ENCODE measurements at regions not wholly inside any gene's neighbourhood (a gene's known extent, or its start where the extent isn't known, plus 50 kb on each side); places are given as distances from the start of the nearest gene placed in this dataset.
"Not testable (repeated sequence)": the region's sequence is repeated elsewhere in the genome, so short reads cannot be mapped to it uniquely, and the experiment has no call there.

DNA sequence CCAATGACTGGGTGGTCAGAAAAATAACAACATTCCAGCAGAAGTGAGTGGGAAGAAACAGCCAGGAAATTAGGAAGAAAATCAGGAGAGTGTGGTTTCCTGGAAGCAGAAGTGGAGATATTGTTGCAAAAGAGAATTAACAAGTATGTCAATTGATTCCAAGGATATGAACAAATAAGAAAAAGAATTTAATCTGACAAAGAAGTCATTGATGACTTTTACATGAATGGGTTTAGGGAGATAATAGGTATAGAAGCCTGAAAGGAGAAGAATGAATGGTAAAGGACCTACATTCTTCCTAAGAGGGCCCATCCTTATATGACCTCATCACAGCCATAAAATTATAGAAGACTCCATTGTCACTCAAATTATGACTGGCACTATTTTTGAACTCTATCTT, 1440.1 kb downstream of the OTOL1 start:
- Mint-ChIP-seq H3K36me3 (no peaks in the 10 kb centered on the region), H3K4me3 (no peak overlapping the region), H3K9me3 (peaks cover 0 to 38% (median 10%) of the 10 kb centered on the region in 9 donors), H3K27ac (no peak overlapping the region), H3K4me1 (no peaks in the 10 kb centered on the region), H3K27me3 (no peaks in the 10 kb centered on the region)
- POLR2A ChIA-PET: no interaction called here
- ATAC-seq (no peak), DNase-seq (no peak)

DNA sequence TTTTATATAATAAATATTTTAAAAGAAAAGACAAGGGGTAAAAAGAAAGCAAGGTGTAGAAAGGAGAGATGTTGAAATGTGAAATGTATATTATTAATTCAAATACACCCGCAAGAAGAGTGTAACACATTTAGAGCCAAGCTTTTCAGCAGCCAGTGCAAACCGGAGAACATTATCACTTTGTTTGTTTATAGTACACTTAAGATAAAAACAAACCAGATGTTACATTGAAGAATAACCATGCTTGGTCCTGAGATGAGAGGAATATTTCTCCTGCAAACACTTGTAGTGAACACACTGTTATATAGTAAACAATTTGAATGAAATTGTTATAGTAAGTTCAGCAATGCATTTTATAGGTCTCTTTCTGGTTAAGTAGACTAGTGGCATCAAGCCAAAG, 1441.5 kb downstream of the OTOL1 start:
- H3K36me3 Mint-ChIP-seq: no peaks in the 10 kb centered on the region
- H3K4me1 Mint-ChIP-seq: no peaks in the 10 kb centered on the region
- no peak overlapping the region for H3K27ac Mint-ChIP-seq
- ATAC-seq (no peak), DNase-seq (no peak)
- POLR2A ChIA-PET: no interaction called here
- no peak overlapping the region for H3K4me3 Mint-ChIP-seq
- peaks cover 0 to 34% (median 11%) of the 10 kb centered on the region in 9 donors for H3K9me3 Mint-ChIP-seq
- H3K27me3 Mint-ChIP-seq: no peaks in the 10 kb centered on the region

DNA sequence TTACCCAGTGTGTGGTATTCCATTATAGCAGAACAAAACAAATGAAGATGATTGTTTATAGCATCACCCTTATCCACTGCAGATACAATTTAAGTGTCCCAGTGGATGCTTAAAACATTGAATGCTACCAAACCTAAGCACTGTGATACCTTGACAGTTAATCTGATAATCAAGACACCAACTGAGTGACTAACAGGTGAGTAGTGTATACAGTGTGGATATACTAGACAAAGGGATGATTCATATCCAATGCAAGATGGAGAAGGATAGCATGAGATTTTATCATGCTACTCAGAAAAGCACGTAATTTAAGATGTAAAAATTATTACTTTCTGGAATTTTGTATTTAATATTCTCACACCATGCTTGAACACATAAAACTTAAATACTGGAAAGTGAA, 1449.0 kb downstream of the OTOL1 start:
- H3K4me1 Mint-ChIP-seq: no peaks in the 10 kb centered on the region
- DNase-seq (no peak), ATAC-seq (no peak)
- H3K9me3 Mint-ChIP-seq: peaks cover 4 to 21% (median 14%) of the 10 kb centered on the region in 9 donors
- POLR2A ChIA-PET: no interaction called here
- no peaks in the 10 kb centered on the region for H3K36me3 Mint-ChIP-seq
- no peak overlapping the region for H3K4me3 Mint-ChIP-seq
- H3K27ac Mint-ChIP-seq: no peak overlapping the region
- no peaks in the 10 kb centered on the region for H3K27me3 Mint-ChIP-seq

DNA sequence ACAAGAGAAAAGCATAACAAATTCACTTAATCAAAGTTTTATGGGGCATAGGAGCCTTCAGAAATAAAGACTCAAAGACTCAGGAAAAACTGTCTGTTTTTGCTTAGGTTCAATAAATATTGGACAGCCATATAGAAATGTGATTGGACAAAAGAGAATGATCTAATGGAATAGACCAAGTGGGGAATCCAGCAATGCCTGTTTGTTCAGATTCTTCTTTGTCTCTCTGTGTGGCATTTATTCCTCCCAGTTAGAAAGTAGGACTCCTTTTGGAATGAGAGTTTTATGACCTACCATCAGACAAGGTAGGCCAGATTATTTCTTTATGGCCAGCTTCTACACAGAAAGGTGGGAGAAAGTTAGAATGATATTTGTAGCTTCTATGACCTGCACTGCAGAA, 1460.1 kb downstream of the OTOL1 start:
- H3K4me3 Mint-ChIP-seq: no peak overlapping the region
- H3K36me3 Mint-ChIP-seq: no peaks in the 10 kb centered on the region
- POLR2A ChIA-PET: no interaction called here
- H3K27me3 Mint-ChIP-seq: no peaks in the 10 kb centered on the region
- no peak for ATAC-seq
- no peak for DNase-seq
- H3K27ac Mint-ChIP-seq: no peak overlapping the region
- H3K4me1 Mint-ChIP-seq: no peaks in the 10 kb centered on the region
- peaks cover 2 to 24% (median 10%) of the 10 kb centered on the region in 9 donors for H3K9me3 Mint-ChIP-seq

DNA sequence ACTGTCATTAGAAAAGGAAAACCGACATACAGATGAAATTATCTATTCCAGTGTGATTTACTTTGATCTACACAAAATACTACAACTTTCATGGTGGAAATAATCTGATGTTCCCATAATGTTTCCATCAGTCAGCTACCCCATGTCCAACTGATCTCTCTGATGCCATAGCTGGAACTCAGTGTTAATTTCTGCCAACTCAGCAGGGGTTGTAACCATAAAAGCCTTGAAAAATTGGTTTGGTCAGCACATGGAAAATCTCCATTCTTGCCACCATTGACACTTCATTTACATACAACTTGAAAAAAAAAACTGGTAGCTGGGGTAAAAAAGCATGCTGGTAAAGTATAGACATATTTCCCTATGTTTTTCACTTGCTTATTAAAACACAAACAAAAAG, 1463.7 kb downstream of the OTOL1 start:
- no peak overlapping the region for H3K27ac Mint-ChIP-seq
- H3K27me3 Mint-ChIP-seq: no peaks in the 10 kb centered on the region
- POLR2A ChIA-PET: no interaction called here
- DNase-seq (no peak), ATAC-seq (no peak)
- H3K9me3 Mint-ChIP-seq: peaks cover 0 to 23% (median 7%) of the 10 kb centered on the region in 9 donors
- no peak overlapping the region for H3K4me3 Mint-ChIP-seq
- H3K4me1 Mint-ChIP-seq: no peaks in the 10 kb centered on the region
- H3K36me3 Mint-ChIP-seq: no peaks in the 10 kb centered on the region

DNA sequence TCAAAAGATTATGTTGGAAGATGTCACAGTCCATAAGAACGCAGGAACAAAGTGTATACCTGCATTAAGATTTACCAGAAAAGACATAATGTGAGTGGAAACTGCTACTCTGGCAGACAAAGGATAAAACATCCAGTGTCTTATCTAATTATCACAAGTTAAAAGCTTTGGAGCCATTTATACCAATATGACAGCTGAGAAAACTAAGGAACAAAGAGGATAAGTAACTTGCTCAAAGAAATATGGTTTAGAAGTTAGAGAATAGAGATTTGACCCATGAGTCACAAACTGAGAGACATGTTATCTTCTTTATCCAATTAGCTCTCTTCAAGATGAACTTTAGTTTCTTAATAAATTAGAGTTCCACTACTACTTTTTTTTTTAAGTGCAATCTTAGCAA, 1473.7 kb downstream of the OTOL1 start:
- no peaks in the 10 kb centered on the region for H3K27me3 Mint-ChIP-seq
- H3K9me3 Mint-ChIP-seq: peaks cover 0 to 22% (median 14%) of the 10 kb centered on the region in 9 donors
- peaks cover 0 to 6% (median 0%) of the 10 kb centered on the region in 3 donors for H3K36me3 Mint-ChIP-seq
- no peak overlapping the region for H3K4me3 Mint-ChIP-seq
- POLR2A ChIA-PET: no interaction called here
- ATAC-seq (no peak), DNase-seq (no peak)
- H3K27ac Mint-ChIP-seq: no peak overlapping the region
- no peaks in the 10 kb centered on the region for H3K4me1 Mint-ChIP-seq

DNA sequence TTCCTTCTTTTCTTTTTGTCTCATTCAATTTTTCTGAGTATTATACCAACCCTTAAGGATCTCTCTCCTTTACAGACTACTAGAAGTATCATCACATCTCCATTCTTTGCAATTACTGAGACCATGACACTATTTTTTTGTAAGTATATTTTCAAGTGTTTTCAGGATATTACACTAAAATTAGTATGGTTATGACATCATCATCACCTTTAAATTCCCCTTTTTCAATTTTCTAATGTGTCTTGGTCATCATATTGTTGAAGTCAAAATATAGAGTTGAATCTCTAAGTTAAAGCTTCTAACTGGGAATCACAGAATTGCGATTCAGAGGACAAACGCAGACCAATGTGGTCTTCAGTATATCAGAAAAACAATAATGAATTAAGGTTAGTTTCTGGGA, 1475.1 kb downstream of the OTOL1 start:
- H3K9me3 Mint-ChIP-seq: peaks cover 0 to 15% (median 10%) of the 10 kb centered on the region in 9 donors
- no peak overlapping the region for H3K27ac Mint-ChIP-seq
- ATAC-seq (no peak), DNase-seq (no peak)
- peaks cover 0 to 2% (median 0%) of the 10 kb centered on the region in 3 donors for H3K36me3 Mint-ChIP-seq
- H3K4me1 Mint-ChIP-seq: no peaks in the 10 kb centered on the region
- no peak overlapping the region for H3K4me3 Mint-ChIP-seq
- POLR2A ChIA-PET: no interaction called here
- no peaks in the 10 kb centered on the region for H3K27me3 Mint-ChIP-seq

DNA sequence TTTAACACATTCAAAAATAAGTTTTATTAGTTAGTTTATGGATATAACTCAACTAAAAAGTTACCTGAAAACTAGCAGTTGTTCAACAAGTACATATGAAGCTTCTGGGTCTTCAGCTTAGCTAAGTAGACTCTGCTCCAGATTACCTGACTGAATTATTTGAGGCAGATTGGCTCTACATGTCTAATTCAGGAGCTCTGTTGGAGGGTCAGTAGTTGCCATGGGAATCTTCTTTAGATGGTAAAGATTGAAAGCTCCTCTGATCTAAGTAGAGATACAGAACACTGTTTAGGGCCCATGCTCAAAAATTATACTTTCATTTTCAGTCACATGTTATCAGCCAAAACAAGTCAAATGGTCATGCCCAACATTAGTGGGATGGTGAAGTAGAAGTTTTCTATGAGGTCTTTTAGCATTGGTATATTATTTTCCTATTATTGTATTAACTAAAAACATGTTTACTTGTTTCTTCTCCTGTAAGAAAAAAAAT, 1476.9 kb downstream of the OTOL1 start:
- no peaks in the 10 kb centered on the region for H3K4me1 Mint-ChIP-seq
- H3K27ac Mint-ChIP-seq: no peak overlapping the region
- DNase-seq: no peak
- H3K4me3 Mint-ChIP-seq: no peak overlapping the region
- peaks cover 0 to 9% (median 3%) of the 10 kb centered on the region in 9 donors for H3K9me3 Mint-ChIP-seq
- POLR2A ChIA-PET: no interaction called here
- no peaks in the 10 kb centered on the region for H3K36me3 Mint-ChIP-seq
- no peak for ATAC-seq
- no peaks in the 10 kb centered on the region for H3K27me3 Mint-ChIP-seq

DNA sequence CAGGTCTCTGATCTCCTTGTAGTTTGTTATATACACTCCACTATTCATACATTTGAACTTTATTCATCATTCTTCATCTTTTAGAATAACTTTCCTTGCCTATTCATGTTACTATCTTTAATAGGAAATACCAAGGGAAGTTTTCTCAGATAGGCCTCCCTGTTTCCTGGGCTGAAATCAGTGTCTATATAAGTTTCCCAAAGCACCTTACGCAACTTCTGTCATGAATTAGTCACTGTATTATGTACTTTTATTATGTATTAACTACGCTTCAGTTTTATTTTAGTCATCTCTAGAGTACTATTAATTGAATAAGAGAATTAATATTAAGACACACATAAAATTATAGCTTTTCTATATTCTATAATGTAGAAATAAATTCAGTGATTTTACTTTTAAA, 1481.5 kb downstream of the OTOL1 start:
- H3K9me3 Mint-ChIP-seq: peaks cover 0 to 10% (median 3%) of the 10 kb centered on the region in 9 donors
- no peaks in the 10 kb centered on the region for H3K36me3 Mint-ChIP-seq
- no peak overlapping the region for H3K27ac Mint-ChIP-seq
- DNase-seq (no peak), ATAC-seq (no peak)
- POLR2A ChIA-PET: no interaction called here
- H3K4me1 Mint-ChIP-seq: no peaks in the 10 kb centered on the region
- H3K27me3 Mint-ChIP-seq: no peaks in the 10 kb centered on the region
- no peak overlapping the region for H3K4me3 Mint-ChIP-seq

DNA sequence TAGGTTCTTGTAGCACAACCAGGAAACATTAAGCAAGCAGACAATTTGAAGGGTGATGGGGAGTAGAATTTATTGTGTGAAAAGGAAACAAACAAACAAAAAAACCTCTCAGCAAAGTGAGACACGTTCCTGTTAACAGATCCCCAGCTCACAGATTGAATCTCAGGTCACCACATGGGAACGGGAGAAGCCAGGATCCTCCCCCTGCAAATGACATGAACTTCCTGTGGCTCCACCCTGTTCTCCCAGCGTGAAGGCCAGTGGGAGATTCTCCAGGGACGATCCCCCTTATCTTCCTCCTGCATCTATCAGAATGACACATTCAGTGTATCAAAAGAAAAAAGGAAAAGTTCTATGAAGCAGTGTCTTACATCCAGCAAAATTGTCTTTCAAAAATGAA, 1488.1 kb downstream of the OTOL1 start:
- ATAC-seq (no peak), DNase-seq (no peak)
- Mint-ChIP-seq H3K4me1 (no peaks in the 10 kb centered on the region), H3K27me3 (no peaks in the 10 kb centered on the region), H3K9me3 (peaks cover 0 to 25% (median 4%) of the 10 kb centered on the region in 9 donors), H3K36me3 (no peaks in the 10 kb centered on the region), H3K27ac (no peak overlapping the region), H3K4me3 (no peak overlapping the region)
- POLR2A ChIA-PET: no interaction called here

DNA sequence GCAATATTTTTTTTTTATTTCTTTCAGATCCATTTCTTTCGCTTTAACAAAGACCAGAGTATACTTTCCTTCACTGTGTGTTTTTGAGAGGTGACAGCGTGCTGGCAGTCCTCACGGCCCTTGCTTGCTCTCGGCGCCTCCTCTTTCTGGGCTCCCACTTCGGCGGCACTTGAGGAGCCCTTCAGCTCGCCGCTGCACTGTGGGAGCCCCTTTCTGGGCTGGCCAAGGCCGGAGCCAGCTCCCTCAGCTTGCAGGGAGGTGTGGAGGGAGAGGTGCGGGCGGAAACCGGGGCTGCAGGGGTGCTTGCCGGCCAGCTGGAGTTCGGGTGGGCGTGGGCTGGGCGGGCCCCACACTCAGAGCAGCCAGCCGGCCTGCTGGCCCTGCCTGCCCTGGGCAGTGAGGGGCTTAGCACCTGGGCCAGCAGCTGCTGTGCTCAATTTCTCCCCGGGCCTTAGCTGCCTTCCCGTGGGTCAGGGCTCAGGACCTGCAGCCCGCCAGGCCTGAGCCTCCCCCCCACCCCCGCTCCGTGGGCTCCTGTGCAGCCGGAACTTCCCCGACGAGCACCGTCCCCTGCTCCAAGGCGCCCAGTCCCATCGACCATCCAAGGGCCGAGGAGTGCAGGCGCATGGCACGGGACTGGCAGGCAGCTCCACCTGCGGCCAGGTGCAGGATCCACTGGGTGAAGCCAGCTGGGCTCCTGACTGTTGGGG, 1490.6 kb downstream of the OTOL1 start:
- H3K36me3 Mint-ChIP-seq, POLR2A ChIA-PET, H3K4me1 Mint-ChIP-seq, H3K4me3 Mint-ChIP-seq, DNase-seq, H3K27me3 Mint-ChIP-seq, H3K27ac Mint-ChIP-seq, ATAC-seq: not testable (repeated sequence)
- H3K9me3 Mint-ChIP-seq: peaks cover 0 to 25% (median 4%) of the 10 kb centered on the region in 9 donors

DNA sequence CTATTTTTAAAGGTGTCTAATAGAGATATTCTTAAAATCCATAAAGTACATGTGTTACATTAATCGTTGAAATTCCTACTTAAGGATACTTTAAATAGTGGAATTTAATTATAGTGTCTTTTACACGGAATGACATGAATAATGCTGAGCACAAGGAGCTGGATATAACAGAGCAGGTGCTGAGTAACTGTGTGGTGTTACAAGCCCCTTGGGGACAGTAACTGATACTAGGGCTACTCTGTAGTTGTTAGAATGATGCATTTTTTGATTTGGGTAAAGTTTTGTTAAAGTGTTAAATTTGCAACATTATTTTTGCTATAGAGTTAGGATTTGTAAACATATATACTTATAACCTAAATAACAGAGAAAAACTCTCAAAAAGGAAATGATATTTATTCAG, 1496.1 kb downstream of the OTOL1 start:
- no peak overlapping the region for H3K4me3 Mint-ChIP-seq
- DNase-seq (no peak), ATAC-seq (no peak)
- H3K27ac Mint-ChIP-seq: no peak overlapping the region
- no peaks in the 10 kb centered on the region for H3K4me1 Mint-ChIP-seq
- no peaks in the 10 kb centered on the region for H3K27me3 Mint-ChIP-seq
- H3K9me3 Mint-ChIP-seq: peaks cover 3 to 38% (median 17%) of the 10 kb centered on the region in 9 donors
- POLR2A ChIA-PET: no interaction called here
- peaks cover 0 to 11% (median 0%) of the 10 kb centered on the region in 3 donors for H3K36me3 Mint-ChIP-seq

DNA sequence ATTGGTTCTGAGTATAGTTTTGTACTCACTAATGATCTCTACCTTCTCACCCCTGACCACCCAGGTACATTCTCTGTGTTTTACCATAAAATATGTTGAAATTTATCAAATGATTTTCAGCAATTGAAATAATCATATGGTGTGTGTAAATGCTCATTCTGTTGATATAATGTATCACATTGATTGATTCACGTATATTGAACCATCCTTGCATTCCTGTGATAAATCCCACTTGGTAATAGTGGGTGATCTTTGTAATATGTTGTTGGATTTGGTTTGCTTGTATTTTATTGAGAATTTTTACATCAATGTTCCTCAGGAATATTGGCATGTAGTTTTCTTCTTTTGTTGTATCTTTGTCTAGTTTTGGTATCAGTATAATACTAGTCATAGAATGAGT, 1497.6 kb downstream of the OTOL1 start:
- Mint-ChIP-seq H3K9me3 (peaks cover 6 to 32% (median 21%) of the 10 kb centered on the region in 9 donors), H3K4me3 (no peak overlapping the region), H3K27me3 (no peaks in the 10 kb centered on the region), H3K4me1 (no peaks in the 10 kb centered on the region), H3K36me3 (peaks cover 0 to 11% (median 0%) of the 10 kb centered on the region in 3 donors), H3K27ac (no peak overlapping the region)
- POLR2A ChIA-PET: no interaction called here
- DNase-seq: no peak
- no peak for ATAC-seq

DNA sequence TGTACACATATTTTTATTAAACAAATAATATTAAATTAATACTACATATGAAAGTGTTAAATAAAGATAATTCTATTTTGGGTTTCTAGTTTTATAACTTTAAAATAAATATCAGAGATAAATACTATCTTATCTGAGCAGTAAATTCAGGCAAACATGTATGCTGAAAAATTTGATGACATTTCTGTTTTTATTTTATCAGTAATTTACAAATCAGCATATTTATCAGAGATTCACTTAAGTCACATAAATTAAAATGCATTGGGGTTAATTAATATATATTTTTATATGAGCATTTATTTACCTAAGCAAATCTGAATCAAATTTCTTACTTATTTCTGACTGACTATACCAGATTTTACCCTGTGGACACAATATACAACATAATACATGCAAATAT, 1499.8 kb downstream of the OTOL1 start:
- DNase-seq: no peak
- Mint-ChIP-seq H3K36me3 (peaks cover 0 to 11% (median 0%) of the 10 kb centered on the region in 3 donors), H3K9me3 (peaks cover 4 to 28% (median 20%) of the 10 kb centered on the region in 9 donors), H3K27me3 (no peaks in the 10 kb centered on the region), H3K27ac (no peak overlapping the region), H3K4me1 (no peaks in the 10 kb centered on the region), H3K4me3 (no peak overlapping the region)
- POLR2A ChIA-PET: no interaction called here
- ATAC-seq: no peak

Data from naive thymus-derived CD8-positive, alpha-beta T cell (primary cell).